HG02970 (cell line): ENCODE measurements at regions not wholly inside any gene's neighbourhood (a gene's known extent, or its start where the extent isn't known, plus 50 kb on each side); places are given as distances from the start of the nearest gene placed in this dataset.

ENCODE experiments used
- ATAC-seq: cut with Tn5 transposase; IDR thresholded peaks from one replicate; pipeline ENCODE4 v1.9.1; 2021; ENCODE audit warnings: mild to moderate bottlenecking, moderate library complexity, moderate number of reproducible peaks; ENCODE audit not compliant: unreplicated experiment, low FRiP score

DNA sequence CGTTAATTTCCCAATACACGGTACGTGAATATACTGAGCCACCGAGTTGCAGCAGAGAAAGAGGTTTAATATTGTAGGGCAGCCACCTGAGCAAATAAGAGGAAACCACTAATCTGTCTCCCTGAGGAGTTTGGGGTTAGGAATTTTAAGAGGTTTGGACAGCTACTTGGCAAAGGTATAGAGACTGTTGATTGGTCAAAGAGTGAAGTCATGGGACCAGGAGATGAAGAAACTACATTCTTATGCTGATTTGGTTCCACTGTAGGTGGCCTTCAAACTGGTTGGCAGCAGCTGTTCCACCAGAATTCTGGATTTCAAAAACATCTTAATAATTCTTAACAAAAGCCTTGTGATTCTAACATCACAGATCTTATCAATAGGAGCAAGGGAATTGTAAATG, 485.4 kb upstream of the PRMT6 start:
- no peak for ATAC-seq

GRCh38 chr1:106584107-106584506, 472.4 kb upstream of the PRMT6 start:
- ATAC-seq = no peak

GRCh38 chr1:106584676-106585075, 471.8 kb upstream of the PRMT6 start:
- no peak for ATAC-seq

DNA sequence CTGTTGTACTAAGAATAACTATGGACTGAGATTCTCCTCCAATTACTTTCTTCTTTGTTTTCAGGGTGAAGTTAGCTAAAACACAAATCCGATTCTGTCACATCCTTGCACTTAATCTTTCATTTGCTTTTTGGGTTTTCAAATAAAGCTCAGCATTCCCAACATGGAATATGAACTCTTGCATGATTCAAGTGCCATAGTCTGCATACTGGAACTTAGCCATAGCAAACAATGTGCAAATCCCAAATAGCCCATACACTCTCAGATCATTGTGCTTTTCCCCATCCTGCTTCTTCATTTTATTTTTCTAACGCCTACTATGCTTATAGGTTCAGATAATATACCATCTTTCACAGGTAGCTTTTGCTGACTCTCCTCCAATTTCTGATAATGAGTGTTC, 455.8 kb upstream of the PRMT6 start:
- ATAC-seq = no peak

GRCh38 chr1:106603616-106604015, 452.9 kb upstream of the PRMT6 start:
- no peak for ATAC-seq

GRCh38 chr1:106608841-106609240, 447.6 kb upstream of the PRMT6 start:
- ATAC-seq = no peak

DNA sequence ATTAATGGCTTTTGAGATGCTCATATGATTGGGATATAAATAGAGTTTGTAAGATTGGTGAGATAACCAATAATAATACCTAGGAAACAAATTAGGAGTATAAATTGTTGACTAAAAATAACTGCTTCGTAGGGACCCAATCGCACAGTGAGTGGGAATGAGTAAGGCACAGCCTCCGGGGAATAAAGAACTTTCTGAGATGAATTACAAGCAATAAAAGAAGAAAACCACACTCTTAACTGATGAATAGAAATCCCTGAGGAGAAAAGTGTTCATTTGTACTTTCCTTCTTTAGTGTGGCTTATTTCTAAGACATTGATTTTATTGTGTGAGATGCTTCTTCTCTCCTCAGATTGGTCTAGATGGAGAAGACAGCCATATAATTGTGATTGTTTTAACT, 443.4 kb upstream of the PRMT6 start:
- no peak for ATAC-seq

DNA sequence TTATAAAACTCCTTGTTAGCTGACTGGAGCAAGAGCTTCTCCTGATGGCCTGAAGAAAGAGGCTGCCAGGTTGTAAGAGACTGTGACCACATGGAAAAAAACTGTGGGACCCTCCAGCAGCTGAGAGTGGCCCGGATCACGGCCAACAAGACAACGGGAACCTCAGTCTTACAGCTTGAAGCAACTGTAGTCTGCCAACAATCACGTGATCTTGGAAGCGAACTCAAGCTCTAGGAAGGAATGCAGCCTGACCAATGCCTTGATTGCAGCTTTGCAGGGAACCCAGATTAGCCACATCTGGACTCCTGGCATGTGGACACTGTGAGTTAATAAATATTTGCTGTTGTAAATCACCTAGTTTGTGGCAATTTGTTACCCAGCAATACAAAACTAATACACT, 442.6 kb upstream of the PRMT6 start:
- ATAC-seq = no peak

- ATAC-seq = no peak
These were observed 441.0 kb upstream of the PRMT6 start for GRCh38 chr1:106615473-106615872.

DNA sequence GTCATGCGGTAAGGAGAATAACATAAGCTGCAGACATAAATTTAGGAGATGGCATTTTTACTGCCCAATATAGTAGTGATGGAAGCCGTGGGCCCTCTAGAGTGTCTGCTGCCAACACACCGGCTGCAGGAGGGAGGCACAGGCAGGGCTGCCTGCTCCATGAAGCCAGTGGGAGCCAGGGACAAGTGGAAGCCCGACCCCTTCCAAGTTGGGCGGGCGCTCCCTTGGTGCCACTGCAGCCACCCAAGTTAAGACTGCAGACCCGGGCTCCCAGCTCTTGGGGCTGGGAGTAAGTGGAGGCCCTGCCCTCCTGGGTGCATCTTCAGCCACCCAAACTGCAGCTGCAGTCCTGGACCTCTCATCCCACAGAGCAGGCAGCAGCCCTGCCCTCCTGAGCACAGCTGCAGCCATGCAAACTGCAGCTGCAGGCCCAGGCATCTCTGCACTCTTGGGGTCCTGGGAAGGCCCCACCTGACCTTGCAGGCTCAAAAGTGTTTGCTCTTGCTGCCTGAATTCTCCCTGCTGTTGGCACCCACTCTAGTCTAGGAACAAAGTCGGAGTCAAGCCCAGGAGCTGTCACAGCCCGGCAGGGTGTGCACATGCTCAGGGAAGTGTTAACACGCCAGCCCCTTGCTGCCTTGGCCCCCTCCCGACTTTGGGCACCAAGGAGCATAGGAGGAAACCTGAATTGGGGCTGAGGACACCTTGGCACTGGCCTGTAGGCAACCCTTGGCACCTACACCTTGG, 437.2 kb upstream of the PRMT6 start:
- ATAC-seq = no peak

DNA sequence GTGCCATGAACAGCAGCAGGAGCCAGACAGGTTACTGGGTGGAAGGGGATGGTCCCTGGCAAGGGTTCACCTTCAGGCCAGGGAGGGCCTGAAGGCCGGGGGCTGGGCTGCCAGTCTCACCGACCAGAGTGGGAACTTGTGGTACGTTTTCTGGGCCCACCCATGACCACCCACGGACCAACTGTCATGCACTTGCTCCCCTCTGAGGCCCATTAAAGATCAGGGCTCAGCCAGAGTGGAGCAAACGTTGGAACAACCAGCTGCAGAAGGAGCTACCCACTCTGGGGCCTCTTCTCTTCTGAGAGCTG, 436.7 kb upstream of the PRMT6 start:
- no peak for ATAC-seq

DNA sequence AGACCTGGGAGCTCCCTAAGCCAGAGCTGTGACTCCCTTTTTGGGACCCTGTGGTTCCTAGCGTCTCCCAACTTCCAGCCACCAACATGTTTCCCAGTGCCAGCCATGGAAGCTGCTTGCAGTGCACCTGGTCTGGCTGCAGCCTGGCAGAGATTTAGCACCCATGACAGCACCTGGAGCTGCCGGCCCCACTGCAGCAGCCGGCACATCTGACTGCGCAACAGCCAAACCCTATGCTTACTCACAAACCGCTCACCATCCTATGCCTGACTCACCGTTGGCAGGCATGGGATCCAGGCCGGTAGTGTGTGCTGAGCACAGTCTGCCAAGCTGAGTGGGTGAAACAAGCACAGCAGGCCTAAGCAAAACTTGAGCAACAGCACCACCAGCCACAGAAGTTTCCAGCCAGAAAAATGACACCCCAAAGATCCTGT, 435.9 kb upstream of the PRMT6 start:
- no peak for ATAC-seq

DNA sequence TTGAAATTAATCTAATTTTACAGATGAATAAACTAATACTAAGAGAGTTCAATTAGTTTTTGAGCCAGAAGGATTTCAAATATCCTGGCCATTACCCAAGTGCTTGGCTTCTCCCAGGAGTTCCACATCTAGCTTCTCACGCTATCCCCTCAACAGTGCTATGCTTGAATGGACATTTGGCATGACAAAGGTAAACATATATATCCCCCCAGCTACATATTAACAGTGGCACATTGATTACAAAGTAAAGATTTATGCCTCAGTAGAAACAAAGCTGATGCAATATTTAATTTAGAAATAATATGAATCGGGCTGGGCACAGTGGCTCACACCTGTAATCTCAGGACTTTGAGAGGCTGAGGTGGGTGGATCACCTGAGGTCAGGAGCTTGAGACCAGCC, 434.6 kb upstream of the PRMT6 start:
- no peak for ATAC-seq

- ATAC-seq = no peak
These were observed 418.9 kb upstream of the PRMT6 start for GRCh38 chr1:106637566-106637965.

DNA sequence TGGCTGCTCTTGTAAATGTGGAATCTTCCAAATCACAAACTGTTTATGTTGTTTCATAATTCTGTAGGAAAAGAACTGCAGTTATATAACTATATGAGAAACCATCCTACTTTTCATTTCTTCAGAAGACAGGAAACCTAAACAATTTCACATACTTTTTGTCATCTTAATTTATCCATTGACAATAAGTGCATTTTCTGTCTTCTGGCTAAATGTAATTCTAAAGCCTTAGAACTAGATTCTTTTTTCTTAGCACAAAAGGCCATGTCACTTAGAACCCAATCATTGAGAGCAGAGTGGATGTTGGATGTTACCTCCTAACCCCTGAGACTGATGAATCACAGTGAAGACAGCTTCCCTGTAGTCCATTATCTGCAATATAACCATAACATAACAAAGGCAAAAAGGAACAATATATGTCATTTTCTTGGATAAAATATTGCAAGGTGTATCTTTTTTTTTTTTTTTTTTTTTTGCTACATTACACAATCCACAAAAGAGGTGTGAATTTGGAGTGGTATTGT, 410.2 kb upstream of the PRMT6 start:
- no peak for ATAC-seq

- no peak for ATAC-seq
These were observed 409.7 kb upstream of the PRMT6 start for GRCh38 chr1:106646816-106647215.

DNA sequence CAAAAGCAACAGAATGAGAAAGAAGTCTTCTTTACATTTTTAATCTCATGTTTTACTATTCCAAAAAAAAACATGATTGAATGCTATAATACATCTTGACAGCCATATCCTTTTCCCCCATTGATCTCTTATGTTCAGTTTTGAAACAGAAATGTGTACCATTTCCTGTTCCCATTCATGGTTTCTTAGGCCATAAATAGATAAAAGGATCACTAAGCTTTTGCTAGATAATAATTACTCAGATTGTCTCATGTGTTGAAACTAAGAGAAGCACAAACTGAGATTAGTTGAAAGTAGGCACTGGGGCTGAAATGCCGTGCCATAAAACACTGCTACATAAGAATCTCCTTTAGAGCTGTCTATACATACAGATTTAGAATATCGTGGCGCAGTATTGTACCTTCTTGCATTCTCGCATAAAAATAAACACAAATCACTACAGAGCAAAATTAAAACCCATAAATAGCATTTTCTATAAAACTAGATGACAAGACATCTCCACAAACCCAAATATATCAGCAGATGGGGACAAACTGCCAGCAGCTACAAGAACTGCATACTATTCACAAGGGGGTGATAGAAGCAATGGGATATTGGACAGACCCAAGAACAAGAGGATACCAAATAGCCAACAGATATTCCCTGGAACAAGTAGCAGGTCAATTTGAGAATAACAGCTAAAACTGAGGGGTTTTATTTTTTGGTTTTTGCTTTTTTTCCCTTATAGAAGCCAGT, 405.3 kb upstream of the PRMT6 start:
- no peak for ATAC-seq

DNA sequence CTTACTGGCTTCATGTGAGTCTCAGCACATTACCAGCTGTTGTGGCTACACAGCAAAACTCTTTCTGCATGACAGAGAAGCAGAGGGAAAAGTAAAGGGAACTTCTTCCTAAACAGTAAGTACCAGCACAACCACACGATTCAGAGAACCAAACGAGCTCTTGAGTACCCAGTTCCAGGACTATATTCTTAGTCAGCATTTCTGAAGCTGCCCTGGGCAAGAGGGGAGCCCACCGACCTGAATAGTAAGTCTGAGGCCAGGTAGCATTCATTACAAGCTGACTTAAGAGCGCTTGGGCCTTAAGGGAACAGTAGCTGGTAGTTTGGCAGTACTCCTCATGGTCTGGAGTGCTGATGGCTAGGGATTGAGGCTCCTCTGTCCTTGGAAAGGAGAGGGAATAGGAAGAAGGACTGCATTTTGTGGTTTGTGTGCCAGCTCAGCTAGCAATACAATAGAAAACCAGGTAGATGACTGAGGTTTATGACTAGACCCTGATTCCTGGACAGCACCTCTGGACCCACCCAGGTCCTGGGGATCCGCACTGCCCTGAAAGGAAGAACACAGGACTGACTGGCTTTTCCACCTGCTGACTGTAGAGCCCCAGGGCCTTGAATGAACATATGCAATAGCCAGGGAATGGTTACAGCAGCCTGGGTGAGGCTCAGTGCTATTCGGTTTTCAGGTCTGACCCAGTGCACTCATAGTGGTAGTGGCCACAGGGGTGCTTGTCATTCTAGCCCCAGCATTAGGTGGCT, 396.8 kb upstream of the PRMT6 start:
- ATAC-seq = no peak

GRCh38 chr1:106675558-106675957, 380.9 kb upstream of the PRMT6 start:
- no peak for ATAC-seq

- no peak for ATAC-seq
These were observed 380.5 kb upstream of the PRMT6 start for GRCh38 chr1:106676021-106676420.

GRCh38 chr1:106677181-106677580, 379.3 kb upstream of the PRMT6 start:
- ATAC-seq = no peak
